GM18951 (cell line): ENCODE measurements at regions not wholly inside any gene's neighbourhood (a gene's known extent, or its start where the extent isn't known, plus 50 kb on each side); places are given as distances from the start of the nearest gene placed in this dataset.
"Not testable (repeated sequence)": the region's sequence is repeated elsewhere in the genome, so short reads cannot be mapped to it uniquely, and the experiment has no call there.

Experiments
- POLR2A ChIP-seq: IDR thresholded peaks from 4 replicates; pipeline ENCODE4 v1.6.1; 2011; ENCODE audit warnings: mild to moderate bottlenecking; ENCODE audit not compliant: insufficient read length, insufficient read depth; ENCODE audit errors: extremely low read depth
- in situ Hi-C: fragments of 300-500 bp; cut with MboI; formaldehyde crosslinking; loops from one replicate; pipeline ENCODE4 v1.12.0; 2022; ENCODE audit warnings: low sequenced_read_pairs, mixed read lengths, inconsistent platforms; ENCODE audit not compliant: unreplicated experiment

GRCh38 chr2:95677346-95677745, 85.5 kb downstream of the TRIM43 start:
- no peak for TF ChIP-seq POLR2A
- in situ Hi-C loops: no loop called here

GRCh38 chr2:95677833-95678232, 86.0 kb downstream of the TRIM43 start:
- in situ Hi-C loops: not testable (repeated sequence)

- in situ Hi-C loops: not testable (repeated sequence)
Observed at GRCh38 chr2:95681158-95681557, 89.4 kb downstream of the TRIM43 start.

GRCh38 chr2:95681589-95682081, 89.8 kb downstream of the TRIM43 start:
- in situ Hi-C loops: not testable (repeated sequence)

- in situ Hi-C loops: not testable (repeated sequence)
Observed at GRCh38 chr2:95682889-95683517, 91.2 kb downstream of the TRIM43 start.

GRCh38 chr2:95685513-95685912, 93.7 kb downstream of the TRIM43 start:
- in situ Hi-C loops: no loop called here

GRCh38 chr2:95686056-95686825, 94.4 kb downstream of the TRIM43 start:
- in situ Hi-C loops: not testable (repeated sequence)

More at GRCh38 chr2:95685513-95685912, 93.7 kb downstream of the TRIM43 start:
- no peak for TF ChIP-seq POLR2A

GRCh38 chr2:95687852-95688251, 96.1 kb downstream of the TRIM43 start:
- in situ Hi-C loops: not testable (repeated sequence)

GRCh38 chr2:95691210-95691609, 99.4 kb downstream of the TRIM43 start:
- in situ Hi-C loops: not testable (repeated sequence)

- in situ Hi-C loops: not testable (repeated sequence)
Observed at GRCh38 chr2:95693071-95693846, 101.5 kb downstream of the TRIM43 start.

GRCh38 chr2:95695613-95696012, 103.8 kb downstream of the TRIM43 start:
- no peak for TF ChIP-seq POLR2A
- in situ Hi-C loops: no loop called here

GRCh38 chr2:95698146-95698545, 106.3 kb downstream of the TRIM43 start:
- no peak for TF ChIP-seq POLR2A
- in situ Hi-C loops: no loop called here

GRCh38 chr2:95699201-95700184, 107.7 kb downstream of the TRIM43 start:
- in situ Hi-C loops: not testable (repeated sequence)
